Panc1 (cell line): ENCODE measurements at regions not wholly inside any gene's neighbourhood (a gene's known extent, or its start where the extent isn't known, plus 50 kb on each side); places are given as distances from the start of the nearest gene placed in this dataset.

Experiments used
- ATAC-seq: fragments of 200-7000 bp; cut with Tn5 transposase; 2 replicates; pipeline ENCODE4 v1.9.1; 2020; ENCODE audit warnings: mild to moderate bottlenecking, moderate library complexity
- BruUV-seq: library from RNA; stranded (reverse); fragments of 400-500 nt; replicated peaks from 2 replicates; lab custom pipeline; 2021; lab: Mats Ljungman, UMichigan
- CTCF ChIA-PET: fragments of 300-600 bp; sonication (Branson Sonifier 250); formaldehyde crosslinking; loops from one replicate; lab custom pipeline; 2022; ENCODE audit warnings: antibody characterized with exemption; lab: Charles Lee
- POLR2A ChIA-PET: fragments of 300-600 bp; sonication (Branson Sonifier 250); formaldehyde crosslinking; loops from one replicate; lab custom pipeline; 2022; ENCODE audit warnings: antibody characterized with exemption; lab: Charles Lee
- DNase-seq: peaks from one replicate; pipeline ENCODE4 v3.0.0-alpha.2; 2010; ENCODE audit warnings: low read depth, low spot score
- H3K27ac ChIP-seq: 2 replicates; pipeline ENCODE4 v1.5.1; 2011; ENCODE audit warnings: mild to moderate bottlenecking, low read length, inconsistent platforms
- H3K27me3 ChIP-seq: fragments of 200-500 bp; sonication (Bioruptor generic); 2 replicates; pipeline ENCODE4 v1.6.0; 2014; ENCODE audit warnings: low read length, inconsistent platforms; ENCODE audit not compliant: control insufficient read depth, insufficient read depth
- H3K36me3 ChIP-seq: fragments of 200-500 bp; sonication (Bioruptor generic); 2 replicates; pipeline ENCODE4 v1.5.1; 2014; ENCODE audit warnings: inconsistent platforms, mild to moderate bottlenecking, low read length, moderate library complexity; ENCODE audit not compliant: control insufficient read depth, insufficient read depth
- H3K4me1 ChIP-seq: 2 replicates; pipeline ENCODE4 v1.5.1; 2011; ENCODE audit warnings: inconsistent platforms, mild to moderate bottlenecking, low read length, moderate library complexity; ENCODE audit not compliant: control insufficient read depth, insufficient read depth
- H3K4me3 ChIP-seq, 2 experiments: 2 replicates each; pipeline ENCODE4 v1.5.1; 2011 to 2012; ENCODE audit warnings: low read depth in 2 of 2, low read length in 2 of 2, mild to moderate bottlenecking in 2 of 2, inconsistent platforms in 1 of 2, moderate library complexity in 1 of 2
- H3K9me3 ChIP-seq: fragments of 200-500 bp; sonication (Bioruptor generic); 2 replicates; pipeline ENCODE4 v1.5.1; 2014; ENCODE audit warnings: low read depth, mild to moderate bottlenecking, inconsistent platforms, low read length, moderate library complexity; ENCODE audit not compliant: control insufficient read depth, insufficient read depth
- CTCF ChIP-seq: fragments of 450-650 bp; IDR thresholded peaks from 2 replicates; pipeline ENCODE4 v1.5.1; 2017; ENCODE audit warnings: mild to moderate bottlenecking
- POLR2AphosphoS5 ChIP-seq: IDR thresholded peaks from 2 replicates; pipeline ENCODE4 v1.6.1; 2012; ENCODE audit warnings: mild to moderate bottlenecking, low read depth, low read length, moderate library complexity
- REST ChIP-seq, 2 experiments: IDR thresholded peaks; 2 replicates each; pipeline ENCODE4 v1.6.1; 2011 to 2012; ENCODE audit warnings: low read depth in 2 of 2, control low read depth in 1 of 2, low read length in 1 of 2, mild to moderate bottlenecking in 1 of 2, moderate library complexity in 1 of 2; ENCODE audit not compliant: insufficient read depth in 1 of 2
- SIN3A ChIP-seq: IDR thresholded peaks from 2 replicates; pipeline ENCODE4 v1.6.1; 2012; ENCODE audit warnings: low read depth, mild to moderate bottlenecking, low read length, moderate library complexity, borderline replicate concordance; ENCODE audit not compliant: insufficient read depth
- TCF7L2 ChIP-seq: IDR thresholded peaks from 2 replicates; pipeline ENCODE4 v1.6.1; 2011; ENCODE audit warnings: mild to moderate bottlenecking, low read depth, low read length, inconsistent platforms
- in situ Hi-C: cut with HindIII; loops from 2 replicates; pipeline ENCODE4 v1.10.0; 2016; ENCODE audit warnings: low sequenced_read_pairs, low pct_unique_long_range_greater_than_20kb
- intact Hi-C: fragments of 100-400 bp; cut with micrococcal nuclease; formaldehyde crosslinking; loops from one replicate; pipeline ENCODE4 v1.10.0; 2022; ENCODE audit not compliant: unreplicated experiment

- Histone ChIP-seq H3K9me3 (no peaks in the 10 kb centered on the region), H3K4me3 (peak overlapping the region in 1 of 2 experiments; percentile 16; a peak in 1 of 4 replicates), H3K27ac (no peak overlapping the region), H3K36me3 (no peaks in the 10 kb centered on the region), H3K27me3 (no peaks in the 10 kb centered on the region), H3K4me1 (no peaks in the 10 kb centered on the region)
- TF ChIP-seq REST (IDR thresholded peaks at IDR 0.05; ENCODE audit: insufficient read depth in 1 of 2, low read depth in 2 of 2, low read length in 1 of 2) (0 out of 4 replicates have a peak, but pooled peaks of 1 of the 2 experiments have one; percentile 23), POLR2AphosphoS5 (no peak)
- ATAC-seq (no peak), DNase-seq (no peak)
- intact Hi-C loops: loop anchor here (5.0 to 10.0 kb wide), 3 partner anchors 116 to 1359 kb away; no protein-coding TSS in a partner anchor
- ChIA-PET POLR2A (no interaction called here), CTCF (interaction anchor here (0.5 to 0.7 kb wide), 2 partner anchors 1261 to 1312 kb away, joined by 3 to 10 read pairs; no protein-coding TSS in a partner anchor)
- in situ Hi-C loops: no loop called here
- no TSS peak for BruUV-seq
Measured at GRCh38 chr18:2223449-2223848, 347.9 kb downstream of the METTL4 start.

- ChIA-PET CTCF (interaction anchor here (0.5 to 0.7 kb wide), 2 partner anchors 1261 to 1313 kb away, joined by 3 to 10 read pairs; no protein-coding TSS in a partner anchor), POLR2A (no interaction called here)
- TF ChIP-seq CTCF (peak; percentile 48; the same call in 1 of the 2 replicates), SIN3A (no peak)
- Histone ChIP-seq H3K27ac (no peak overlapping the region), H3K9me3 (no peaks in the 10 kb centered on the region), H3K36me3 (no peaks in the 10 kb centered on the region), H3K4me1 (no peaks in the 10 kb centered on the region), H3K27me3 (no peaks in the 10 kb centered on the region), H3K4me3 (peak overlapping the region in 1 of 2 experiments; percentile 16; a peak in 1 of 4 replicates)
- DNase-seq (peak; percentile 7), ATAC-seq (no peak)
- in situ Hi-C loops (no loop called here), intact Hi-C loops (loop anchor here (5.0 to 10.0 kb wide), 3 partner anchors 117 to 1359 kb away; no protein-coding TSS in a partner anchor)
- no TSS peak for BruUV-seq
Measured at GRCh38 chr18:2223849-2224248, 347.5 kb downstream of the METTL4 start.

GRCh38 chr18:2236232-2236631, 335.1 kb downstream of the METTL4 start:
- POLR2A ChIA-PET: no interaction called here
- H3K27ac ChIP-seq: no peak overlapping the region
- H3K4me3 ChIP-seq: no peak overlapping the region
- intact Hi-C loops: loop anchor here (10.0 kb wide), 1 partner anchor 309 kb away; no protein-coding TSS in a partner anchor
- DNase-seq: no peak
- in situ Hi-C loops: no loop called here
- TF ChIP-seq POLR2AphosphoS5 (no peak), SIN3A (no peak), CTCF (no peak), TCF7L2 (no peak), REST (IDR thresholded peaks at IDR 0.05; ENCODE audit: insufficient read depth in 1 of 2, low read depth in 2 of 2, low read length in 1 of 2) (no peak)
- CTCF ChIA-PET: no interaction called here
- BruUV-seq: no TSS peak
- no peaks in the 10 kb centered on the region for H3K9me3 ChIP-seq
- H3K36me3 ChIP-seq: no peaks in the 10 kb centered on the region
- no peaks in the 10 kb centered on the region for H3K4me1 ChIP-seq
- ATAC-seq: no peak
- H3K27me3 ChIP-seq: no peaks in the 10 kb centered on the region
